ENCODE measurements at regions not wholly inside any gene's neighbourhood (a gene's known extent, or its start where the extent isn't known, plus 50 kb on each side); places are given as distances from the start of the nearest gene placed in this dataset.

- TF ChIP-seq POLR2AphosphoS5 (IDR thresholded peaks at IDR 0.05) (no peak), CTCF (IDR thresholded peaks at IDR 0.05) (no peak), EP300 (IDR thresholded peaks at IDR 0.05) (no peak)
Observed at GRCh38 chr1:29428280-29428615, 191.9 kb downstream of the PTPRU start.
